Adrenal gland (tissue), 5 donors: ENCODE measurements at regions not wholly inside any gene's neighbourhood (a gene's known extent, or its start where the extent isn't known, plus 50 kb on each side); places are given as distances from the start of the nearest gene placed in this dataset.

Experiments
- POLR2A ChIP-seq, 2 donors: fragments of 450-650 bp; IDR thresholded peaks; one replicate each; pipeline ENCODE4 v1.6.1; 2017; ENCODE audit warnings: antibody characterized with exemption in 2 of 2, mild to moderate bottlenecking in 2 of 2, moderate library complexity in 1 of 2
- TF ChIP-seq, protein P1 (sequence below), 6 experiments: fragments of 450-650 bp in 4 of 6; fragments of 200-600 bp in 2 of 6; sonication (generic) in 1 of 6; IDR thresholded peaks; 1 replicate in 5 of 6; 2 replicates in 1 of 6; pipeline versions ENCODE4 v1.5.1 to v1.8.0; 2016 to 2021; ENCODE audit warnings: antibody characterized with exemption in 6 of 6, mild to moderate bottlenecking in 2 of 6, moderate library complexity in 1 of 6
- donor health status: DM: no; HTN: no; CAD: no.

DNA sequence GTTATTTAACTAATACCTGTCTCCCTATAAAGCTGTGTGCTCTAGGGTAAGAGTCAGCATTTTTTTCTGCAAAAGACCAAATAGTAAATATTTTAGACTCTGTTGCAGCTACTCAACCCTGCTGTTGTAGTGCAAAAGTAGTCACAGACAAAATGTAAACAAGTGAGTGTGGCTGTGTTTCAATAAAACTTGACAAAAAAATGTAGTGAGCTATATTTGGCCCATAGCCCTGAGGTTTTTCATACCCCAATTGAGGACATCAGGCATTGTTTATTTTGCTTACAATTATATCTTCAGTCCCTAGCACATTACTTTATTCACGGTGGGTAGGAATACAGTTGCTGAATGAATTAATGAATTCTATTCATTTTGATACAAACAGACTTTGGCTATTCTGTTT, 58.7 kb upstream of the TBC1D5 start:
- TF ChIP-seq POLR2A (IDR thresholded peaks at IDR 0.05) = no peak
- TF ChIP-seq, protein P1, sequence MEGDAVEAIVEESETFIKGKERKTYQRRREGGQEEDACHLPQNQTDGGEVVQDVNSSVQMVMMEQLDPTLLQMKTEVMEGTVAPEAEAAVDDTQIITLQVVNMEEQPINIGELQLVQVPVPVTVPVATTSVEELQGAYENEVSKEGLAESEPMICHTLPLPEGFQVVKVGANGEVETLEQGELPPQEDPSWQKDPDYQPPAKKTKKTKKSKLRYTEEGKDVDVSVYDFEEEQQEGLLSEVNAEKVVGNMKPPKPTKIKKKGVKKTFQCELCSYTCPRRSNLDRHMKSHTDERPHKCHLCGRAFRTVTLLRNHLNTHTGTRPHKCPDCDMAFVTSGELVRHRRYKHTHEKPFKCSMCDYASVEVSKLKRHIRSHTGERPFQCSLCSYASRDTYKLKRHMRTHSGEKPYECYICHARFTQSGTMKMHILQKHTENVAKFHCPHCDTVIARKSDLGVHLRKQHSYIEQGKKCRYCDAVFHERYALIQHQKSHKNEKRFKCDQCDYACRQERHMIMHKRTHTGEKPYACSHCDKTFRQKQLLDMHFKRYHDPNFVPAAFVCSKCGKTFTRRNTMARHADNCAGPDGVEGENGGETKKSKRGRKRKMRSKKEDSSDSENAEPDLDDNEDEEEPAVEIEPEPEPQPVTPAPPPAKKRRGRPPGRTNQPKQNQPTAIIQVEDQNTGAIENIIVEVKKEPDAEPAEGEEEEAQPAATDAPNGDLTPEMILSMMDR (IDR thresholded peaks at IDR 0.05) = no peak
